ENCODE measurements at regions not wholly inside any gene's neighbourhood (a gene's known extent, or its start where the extent isn't known, plus 50 kb on each side); places are given as distances from the start of the nearest gene placed in this dataset.
A peak's percentile ranks its signal among the peaks of the same experiment; 100 is the strongest.

GRCh38 chr6:137944793-137945498 lies 77.9 kb downstream of the TNFAIP3 start:
- peak; percentile 50 for DNase-seq (ENCODE audit: low read depth)
- no peak overlapping the region for H3K4me3 ChIP-seq (ENCODE audit: low read length)
- TF ChIP-seq CTCF (conservative IDR thresholded peaks at IDR 0.05; ENCODE audit: low read length), result peak; percentile 91

GRCh38 chr6:137949686-137950390 lies 82.8 kb downstream of the TNFAIP3 start:
- no peak overlapping the region for H3K4me3 ChIP-seq (ENCODE audit: low read length)

GRCh38 chr6:137950581-137950980 lies 83.5 kb downstream of the TNFAIP3 start:
- no peak for TF ChIP-seq CTCF (conservative IDR thresholded peaks at IDR 0.05; ENCODE audit: low read length)
- DNase-seq (ENCODE audit: low read depth), result no peak

More at GRCh38 chr6:137949686-137950390, 82.8 kb downstream of the TNFAIP3 start:
- no peak for DNase-seq (ENCODE audit: low read depth)
- no peak for TF ChIP-seq CTCF (conservative IDR thresholded peaks at IDR 0.05; ENCODE audit: low read length)

GRCh38 chr6:137951064-137951597 lies 84.1 kb downstream of the TNFAIP3 start:
- H3K4me3 ChIP-seq (ENCODE audit: low read length), result no peak overlapping the region
- TF ChIP-seq CTCF (conservative IDR thresholded peaks at IDR 0.05; ENCODE audit: low read length), result no peak
- no peak for DNase-seq (ENCODE audit: low read depth)

More at GRCh38 chr6:137950581-137950980, 83.5 kb downstream of the TNFAIP3 start:
- no peak overlapping the region for H3K4me3 ChIP-seq (ENCODE audit: low read length)

GRCh38 chr6:137952247-137952646 lies 85.2 kb downstream of the TNFAIP3 start:
- TF ChIP-seq CTCF (conservative IDR thresholded peaks at IDR 0.05; ENCODE audit: low read length), result no peak
- no peak overlapping the region for H3K4me3 ChIP-seq (ENCODE audit: low read length)
- DNase-seq (ENCODE audit: low read depth), result no peak

- H3K4me3 ChIP-seq (ENCODE audit: low read length), result no peak overlapping the region
- DNase-seq (ENCODE audit: low read depth), result peak; percentile 12
- TF ChIP-seq CTCF (conservative IDR thresholded peaks at IDR 0.05; ENCODE audit: low read length), result no peak
Observed at GRCh38 chr6:137953761-137954160, 86.7 kb downstream of the TNFAIP3 start.

Data from AG10803 (cell line).